GF-D8 (cell line): ENCODE measurements at regions not wholly inside any gene's neighbourhood (a gene's known extent, or its start where the extent isn't known, plus 50 kb on each side); places are given as distances from the start of the nearest gene placed in this dataset.

ENCODE experiments used
- DNase-seq: peaks from one replicate; lab custom pipeline; 2025; lab: John Stamatoyannopoulos, UW

GRCh38 chr16:26658486-26658885 is 408.2 kb upstream of the C16orf82 start:
- no peak for DNase-seq

GRCh38 chr16:26658915-26659314 is 407.8 kb upstream of the C16orf82 start:
- DNase-seq: no peak

GRCh38 chr16:26664086-26664485 is 402.6 kb upstream of the C16orf82 start:
- no peak for DNase-seq

- no peak for DNase-seq
Observed at GRCh38 chr16:26665166-26665939, 401.4 kb upstream of the C16orf82 start.

- DNase-seq: no peak
Observed at GRCh38 chr16:26666486-26666885, 400.2 kb upstream of the C16orf82 start.

- no peak for DNase-seq
Observed at GRCh38 chr16:26667307-26667706, 399.4 kb upstream of the C16orf82 start.

- DNase-seq: no peak
Observed at GRCh38 chr16:26668026-26668425, 398.7 kb upstream of the C16orf82 start.

- no peak for DNase-seq
Observed at GRCh38 chr16:26672206-26672605, 394.5 kb upstream of the C16orf82 start.

GRCh38 chr16:26673011-26673410 is 393.7 kb upstream of the C16orf82 start:
- DNase-seq: no peak

- no peak for DNase-seq
Observed at GRCh38 chr16:26680671-26681070, 386.1 kb upstream of the C16orf82 start.

- DNase-seq: no peak
Observed at GRCh38 chr16:26688105-26688504, 378.6 kb upstream of the C16orf82 start.

GRCh38 chr16:26688699-26689098 is 378.0 kb upstream of the C16orf82 start:
- DNase-seq: no peak

- DNase-seq: no peak
Observed at GRCh38 chr16:26692658-26693057, 374.1 kb upstream of the C16orf82 start.

GRCh38 chr16:26697807-26698206 is 368.9 kb upstream of the C16orf82 start:
- DNase-seq: no peak

- DNase-seq: no peak
Observed at GRCh38 chr16:26700250-26700649, 366.5 kb upstream of the C16orf82 start.

- no peak for DNase-seq
Observed at GRCh38 chr16:26701243-26701886, 365.4 kb upstream of the C16orf82 start.

- DNase-seq: no peak
Observed at GRCh38 chr16:26705346-26705745, 361.4 kb upstream of the C16orf82 start.

- DNase-seq: no peak
Observed at GRCh38 chr16:26708428-26708827, 358.3 kb upstream of the C16orf82 start.

GRCh38 chr16:26709175-26709574 is 357.6 kb upstream of the C16orf82 start:
- DNase-seq: no peak

- DNase-seq: no peak
Observed at GRCh38 chr16:26709754-26710153, 357.0 kb upstream of the C16orf82 start.

GRCh38 chr16:26710450-26710849 is 356.3 kb upstream of the C16orf82 start:
- no peak for DNase-seq

GRCh38 chr16:26712876-26713275 is 353.9 kb upstream of the C16orf82 start:
- DNase-seq: no peak

- DNase-seq: no peak
Observed at GRCh38 chr16:26715969-26716368, 350.8 kb upstream of the C16orf82 start.

GRCh38 chr16:26717826-26718225 is 348.9 kb upstream of the C16orf82 start:
- no peak for DNase-seq
